HG03439 (cell line): ENCODE measurements at regions not wholly inside any gene's neighbourhood (a gene's known extent, or its start where the extent isn't known, plus 50 kb on each side); places are given as distances from the start of the nearest gene placed in this dataset.
"Not testable (repeated sequence)": the region's sequence is repeated elsewhere in the genome, so short reads cannot be mapped to it uniquely, and the experiment has no call there.

ENCODE experiments used
- ATAC-seq: cut with Tn5 transposase; IDR thresholded peaks from one replicate; pipeline ENCODE4 v1.9.1; 2021; ENCODE audit warnings: mild to moderate bottlenecking, moderate library complexity; ENCODE audit not compliant: unreplicated experiment

GRCh38 chr2:43004879-43005244 lies 212.5 kb upstream of the HAAO start:
- ATAC-seq, result no peak

- not testable (repeated sequence) for ATAC-seq
Measured at GRCh38 chr2:43004126-43004865, 211.9 kb upstream of the HAAO start.

- ATAC-seq, result no peak
Measured at GRCh38 chr2:43003702-43004101, 211.3 kb upstream of the HAAO start.

- no peak for ATAC-seq
Measured at GRCh38 chr2:43001787-43002468, 209.5 kb upstream of the HAAO start.

GRCh38 chr2:43001055-43001378 lies 208.6 kb upstream of the HAAO start:
- ATAC-seq, result no peak

GRCh38 chr2:43000242-43001054 lies 208.1 kb upstream of the HAAO start:
- no peak for ATAC-seq

- no peak for ATAC-seq
Measured at GRCh38 chr2:42999856-43000241, 207.5 kb upstream of the HAAO start.

GRCh38 chr2:42999391-42999841 lies 207.0 kb upstream of the HAAO start:
- ATAC-seq, result no peak

- ATAC-seq, result no peak
Measured at GRCh38 chr2:42998721-42999120, 206.3 kb upstream of the HAAO start.

- no peak for ATAC-seq
Measured at GRCh38 chr2:42996528-42996927, 204.1 kb upstream of the HAAO start.

- no peak for ATAC-seq
Measured at GRCh38 chr2:42995752-42996422, 203.5 kb upstream of the HAAO start.

GRCh38 chr2:42989283-42990081 lies 197.1 kb upstream of the HAAO start:
- ATAC-seq, result not testable (repeated sequence)

GRCh38 chr2:42988055-42988454 lies 195.7 kb upstream of the HAAO start:
- not testable (repeated sequence) for ATAC-seq

GRCh38 chr2:42987112-42987922 lies 194.9 kb upstream of the HAAO start:
- no peak for ATAC-seq

GRCh38 chr2:42984617-42985016 lies 192.2 kb upstream of the HAAO start:
- no peak for ATAC-seq

GRCh38 chr2:42984081-42984480 lies 191.7 kb upstream of the HAAO start:
- no peak for ATAC-seq

- ATAC-seq, result no peak
Measured at GRCh38 chr2:42980764-42981416, 188.5 kb upstream of the HAAO start.

- ATAC-seq, result no peak
Measured at GRCh38 chr2:42979870-42980763, 187.7 kb upstream of the HAAO start.
